HepG2 (cell line): ENCODE measurements at regions not wholly inside any gene's neighbourhood (a gene's known extent, or its start where the extent isn't known, plus 50 kb on each side); places are given as distances from the start of the nearest gene placed in this dataset.
A peak's percentile ranks its signal among the peaks of the same experiment; 100 is the strongest.

Experiments used
- ATAC-seq: fragments of 200-7000 bp; cut with Tn5 transposase; 3 replicates; pipeline ENCODE4 v1.9.1; 2020; ENCODE audit warnings: mild to moderate bottlenecking, moderate library complexity
- BruUV-seq: library from RNA; stranded (reverse); fragments of 400-500 nt; replicated peaks from 2 replicates; lab custom pipeline; 2021; lab: Mats Ljungman, UMichigan
- CTCF ChIA-PET: fragments of 300-600 bp; formaldehyde crosslinking; extraction: SDS; loops from one replicate; lab custom pipeline; 2021; ENCODE audit warnings: low total read pairs, inconsistent platforms, low intra/inter-chr PET ratio; lab: Yijun Ruan, JAX
- POLR2A ChIA-PET: fragments of 350-600 bp; sonication (Branson Sonifier 250); formaldehyde crosslinking; loops from one replicate; lab custom pipeline; 2020; ENCODE audit warnings: antibody characterized with exemption, inconsistent platforms; lab: Yijun Ruan, JAX
- DNase-seq: peaks from one replicate; pipeline ENCODE4 v3.0.0-alpha.2; 2015; ENCODE audit warnings: low spot score
- FAIRE-seq: peaks from 3 replicates; lab custom pipeline; 2011; peaks lifted over from hg19 to GRCh38; lab: Jason Lieb, UNC
- H2AFZ ChIP-seq: one replicate; pipeline ENCODE4 v1.6.1; 2011; ENCODE audit warnings: low read length, inconsistent platforms
- H3K27ac ChIP-seq: fragments of 300-600 bp; 3 replicates; pipeline ENCODE4 v1.8.0; 2011; ENCODE audit warnings: mixed run types, mild to moderate bottlenecking, mixed read lengths, low read length, inconsistent platforms; ENCODE audit not compliant: insufficient read depth; ENCODE audit errors: extremely low read length
- H3K27me3 ChIP-seq, 2 experiments: fragments of 200-600 bp in 1 of 2; 2 replicates in 1 of 2; 3 replicates in 1 of 2; pipeline versions ENCODE4 v1.6.0 to v1.8.0; 2011; ENCODE audit warnings: low read length in 2 of 2, mild to moderate bottlenecking in 2 of 2, moderate library complexity in 2 of 2, inconsistent platforms in 1 of 2; ENCODE audit not compliant: insufficient read depth in 2 of 2, control insufficient read depth in 1 of 2
- H3K36me3 ChIP-seq, 2 experiments: fragments of 200-600 bp in 1 of 2; replicated peaks in 1 of 2; 2 replicates in 1 of 2; 3 replicates in 1 of 2; pipeline versions ENCODE4 v1.5.1 to v1.8.0; 2011; ENCODE audit warnings: low read length in 2 of 2, inconsistent platforms in 1 of 2; ENCODE audit not compliant: insufficient read depth in 2 of 2, control insufficient read depth in 1 of 2
- H3K4me1 ChIP-seq: 2 replicates; pipeline ENCODE4 v1.5.1; 2012; ENCODE audit warnings: low read length, inconsistent platforms; ENCODE audit not compliant: insufficient read depth
- H3K4me2 ChIP-seq: 2 replicates; pipeline ENCODE4 v1.6.0; 2011; ENCODE audit warnings: low read depth, low read length, inconsistent platforms
- H3K4me3 ChIP-seq, 3 experiments: fragments of 200-600 bp in 1 of 3; sonication (generic), shearing (Covaris generic) in 1 of 3; replicated peaks in 1 of 3; 2 replicates each; pipeline ENCODE4 v1.5.1; 2011 to 2016; ENCODE audit warnings: low read length in 3 of 3, inconsistent platforms in 2 of 3, low read depth in 2 of 3, mild to moderate bottlenecking in 2 of 3, control low read depth in 1 of 3, mixed read lengths in 1 of 3; ENCODE audit not compliant: insufficient read depth in 1 of 3
- H3K79me2 ChIP-seq: one replicate; pipeline ENCODE4 v1.6.1; 2011; ENCODE audit warnings: low read length, inconsistent platforms; ENCODE audit not compliant: insufficient read depth
- H3K9ac ChIP-seq: 2 replicates; pipeline ENCODE4 v1.6.0; 2011; ENCODE audit warnings: mild to moderate bottlenecking, low read depth, low read length, inconsistent platforms; ENCODE audit not compliant: insufficient read depth
- H3K9me3 ChIP-seq: 2 replicates; pipeline ENCODE4 v1.5.1; 2012; ENCODE audit warnings: mild to moderate bottlenecking, low read length
- H4K20me1 ChIP-seq: 2 replicates; pipeline ENCODE4 v1.6.0; 2011; ENCODE audit warnings: inconsistent platforms, mild to moderate bottlenecking, low read length, moderate library complexity; ENCODE audit not compliant: insufficient read depth
- EHMT2 ChIP-seq: fragments of 200-600 bp; sonication (generic); IDR thresholded peaks from 2 replicates; pipeline ENCODE4 v1.7.0; 2017; ENCODE audit warnings: antibody characterized with exemption, low read depth, low read length, borderline replicate concordance
- HNF4G ChIP-seq, 2 experiments: sonication (generic) in 1 of 2; formaldehyde crosslinking in 1 of 2; IDR thresholded peaks; 2 replicates each; pipeline versions ENCODE4 v1.4.0 to v1.6.1; 2011 to 2020; ENCODE audit warnings: borderline replicate concordance in 2 of 2, low read depth in 2 of 2, mild to moderate bottlenecking in 2 of 2, low read length in 1 of 2, missing genetic modification reagents in 1 of 2, moderate library complexity in 1 of 2
- NCOA1 ChIP-seq: sonication (generic); formaldehyde crosslinking; IDR thresholded peaks from 2 replicates; pipeline ENCODE4 v1.9.0; 2021; ENCODE audit warnings: missing genetic modification reagents
- STAG1 ChIP-seq: sonication (generic); formaldehyde crosslinking; IDR thresholded peaks from 2 replicates; pipeline ENCODE4 v1.4.0; 2020; ENCODE audit warnings: missing genetic modification reagents
- ZNF446 ChIP-seq: sonication (generic); formaldehyde crosslinking; IDR thresholded peaks from 2 replicates; pipeline ENCODE4 v1.5.0; 2020; ENCODE audit warnings: mild to moderate bottlenecking, missing genetic modification reagents
- ZNF839 ChIP-seq: sonication (generic); formaldehyde crosslinking; IDR thresholded peaks from 2 replicates; pipeline ENCODE4 v1.4.0; 2020; ENCODE audit warnings: missing genetic modification reagents, mild to moderate bottlenecking, borderline replicate concordance
- WGBS: methylation state at CpG from one replicate; pipeline ENCODE4 v1.1.6; 2017; ENCODE audit warnings: low lambda C conversion rate; 5-methylcytosine and 5-hydroxymethylcytosine counted together
- in situ Hi-C: cut with HindIII; loops from 2 replicates; pipeline ENCODE4 v1.10.0; 2017; ENCODE audit warnings: low pct_unique_long_range_greater_than_20kb; ENCODE audit not compliant: extremely low pct_ligation_motif_present
- intact Hi-C: fragments of 100-400 bp; cut with micrococcal nuclease; formaldehyde crosslinking; loops from one replicate; pipeline ENCODE4 v1.10.0; 2022; ENCODE audit not compliant: unreplicated experiment
- TF ChIP-seq, protein P1 (sequence below): sonication (generic); formaldehyde crosslinking; IDR thresholded peaks from 2 replicates; pipeline ENCODE4 v1.5.0; 2020; ENCODE audit warnings: mild to moderate bottlenecking, missing genetic modification reagents, moderate library complexity

DNA sequence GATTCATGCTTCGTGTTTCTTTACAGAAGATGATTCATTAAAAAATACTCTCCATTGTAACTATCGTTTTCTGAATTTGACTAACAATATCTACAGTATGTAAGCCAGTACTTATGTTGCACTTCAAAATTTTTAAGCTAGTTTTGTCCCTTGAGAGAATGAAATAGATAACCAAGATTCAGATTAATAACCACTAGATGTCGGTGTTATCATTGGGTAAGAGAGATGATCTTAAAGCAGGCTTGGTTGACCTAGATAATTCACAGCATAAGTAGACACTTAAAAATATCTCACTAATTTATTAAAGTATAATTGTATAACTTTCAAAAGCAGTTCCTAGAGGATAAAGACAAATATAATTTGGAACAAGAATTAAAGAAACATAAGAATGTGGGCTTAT, 430.9 kb downstream of the C4orf33 start:
- Histone ChIP-seq H3K9me3 (no peaks in the 10 kb centered on the region), H3K27ac (no peak overlapping the region), H3K4me3 (no peak overlapping the region), H3K27me3 (no peaks in the 10 kb centered on the region; a peak in 1 of 5 replicates), H3K4me1 (no peaks in the 10 kb centered on the region), H2AFZ (no peak overlapping the region), H4K20me1 (no peaks in the 10 kb centered on the region), H3K36me3 (no peaks in the 10 kb centered on the region), H3K79me2 (no peaks in the 10 kb centered on the region), H3K4me2 (no peak overlapping the region), H3K9ac (no peak overlapping the region)
- BruUV-seq: no TSS peak
- intact Hi-C loops: loop anchor here (1.0 kb wide), 1 partner anchor 114 kb away; no protein-coding TSS in a partner anchor
- in situ Hi-C loops: loop anchor here (5.0 kb wide), 1 partner anchor 115 kb away; no protein-coding TSS in a partner anchor
- FAIRE-seq: no peak
- DNase-seq: peak; percentile 8
- 0% methylated on average over 3 of the region's 3 CpGs for WGBS
- ChIA-PET POLR2A (no interaction called here), CTCF (interaction anchor here (1.5 kb wide), 1 partner anchor 114 kb away, joined by 11 read pairs; no protein-coding TSS in a partner anchor)
- no peak for ATAC-seq
- peak; percentile 62 for TF ChIP-seq STAG1 (CRISPR knock-in tag)
- TF ChIP-seq ZNF839 (CRISPR knock-in tag): no peak
- TF ChIP-seq HNF4G (IDR thresholded peaks at IDR 0.05; ENCODE audit: borderline replicate concordance, low read depth, low read length): no peak
- no peak for TF ChIP-seq HNF4G (CRISPR knock-in tag; IDR thresholded peaks at IDR 0.05; ENCODE audit: borderline replicate concordance, low read depth)
- TF ChIP-seq NCOA1 (CRISPR knock-in tag): no peak
- TF ChIP-seq, protein P1, sequence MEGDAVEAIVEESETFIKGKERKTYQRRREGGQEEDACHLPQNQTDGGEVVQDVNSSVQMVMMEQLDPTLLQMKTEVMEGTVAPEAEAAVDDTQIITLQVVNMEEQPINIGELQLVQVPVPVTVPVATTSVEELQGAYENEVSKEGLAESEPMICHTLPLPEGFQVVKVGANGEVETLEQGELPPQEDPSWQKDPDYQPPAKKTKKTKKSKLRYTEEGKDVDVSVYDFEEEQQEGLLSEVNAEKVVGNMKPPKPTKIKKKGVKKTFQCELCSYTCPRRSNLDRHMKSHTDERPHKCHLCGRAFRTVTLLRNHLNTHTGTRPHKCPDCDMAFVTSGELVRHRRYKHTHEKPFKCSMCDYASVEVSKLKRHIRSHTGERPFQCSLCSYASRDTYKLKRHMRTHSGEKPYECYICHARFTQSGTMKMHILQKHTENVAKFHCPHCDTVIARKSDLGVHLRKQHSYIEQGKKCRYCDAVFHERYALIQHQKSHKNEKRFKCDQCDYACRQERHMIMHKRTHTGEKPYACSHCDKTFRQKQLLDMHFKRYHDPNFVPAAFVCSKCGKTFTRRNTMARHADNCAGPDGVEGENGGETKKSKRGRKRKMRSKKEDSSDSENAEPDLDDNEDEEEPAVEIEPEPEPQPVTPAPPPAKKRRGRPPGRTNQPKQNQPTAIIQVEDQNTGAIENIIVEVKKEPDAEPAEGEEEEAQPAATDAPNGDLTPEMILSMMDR (CRISPR knock-in tag): peak; percentile 41
- no peak for TF ChIP-seq ZNF446 (CRISPR knock-in tag)
- TF ChIP-seq EHMT2: no peak
